HG03521 (cell line): ENCODE measurements at regions not wholly inside any gene's neighbourhood (a gene's known extent, or its start where the extent isn't known, plus 50 kb on each side); places are given as distances from the start of the nearest gene placed in this dataset.
"Not testable (repeated sequence)": the region's sequence is repeated elsewhere in the genome, so short reads cannot be mapped to it uniquely, and the experiment has no call there.

Source experiments
- ATAC-seq: cut with Tn5 transposase; IDR thresholded peaks from one replicate; pipeline ENCODE4 v1.9.1; 2021; ENCODE audit warnings: mild to moderate bottlenecking, moderate library complexity; ENCODE audit not compliant: unreplicated experiment

DNA sequence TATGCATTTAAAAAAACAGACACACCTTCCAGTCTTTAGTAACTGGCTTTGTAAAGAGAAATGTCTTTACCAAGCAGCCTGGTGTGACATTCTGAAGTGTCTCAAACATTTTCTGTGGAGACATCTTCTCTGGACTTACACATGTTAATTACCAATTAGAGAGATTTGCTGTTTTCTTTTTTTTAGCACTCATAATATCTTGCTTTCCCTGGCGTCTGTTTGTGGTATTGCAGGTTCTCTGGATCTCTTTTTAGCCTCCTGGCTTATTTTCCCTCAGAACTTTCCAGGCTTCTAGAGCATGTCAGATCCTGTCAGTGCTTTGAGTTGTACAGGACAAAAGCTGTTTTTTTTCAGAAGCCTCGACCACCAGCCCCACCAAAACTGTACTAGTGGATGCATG lies 92.5 kb downstream of the MSX2 start:
- no peak for ATAC-seq

DNA sequence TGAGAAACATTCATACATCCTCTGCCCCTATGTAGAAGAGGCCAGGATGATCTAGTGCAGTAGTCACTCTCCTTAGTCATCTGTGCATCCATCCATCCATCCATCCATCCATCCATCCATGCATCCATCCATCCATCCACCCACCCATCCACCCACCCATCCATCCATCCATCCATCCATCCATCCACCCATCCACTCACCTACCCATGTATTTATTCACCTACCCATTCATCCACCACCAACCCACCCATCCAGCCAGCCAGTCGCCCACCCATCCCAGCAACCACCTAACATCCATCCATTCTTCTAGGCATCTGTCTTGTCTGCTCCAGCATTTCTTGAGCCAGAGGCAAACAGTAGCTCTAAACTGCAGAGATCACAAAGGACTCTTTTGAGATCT lies 87.1 kb downstream of the MSX2 start:
- no peak for ATAC-seq

DNA sequence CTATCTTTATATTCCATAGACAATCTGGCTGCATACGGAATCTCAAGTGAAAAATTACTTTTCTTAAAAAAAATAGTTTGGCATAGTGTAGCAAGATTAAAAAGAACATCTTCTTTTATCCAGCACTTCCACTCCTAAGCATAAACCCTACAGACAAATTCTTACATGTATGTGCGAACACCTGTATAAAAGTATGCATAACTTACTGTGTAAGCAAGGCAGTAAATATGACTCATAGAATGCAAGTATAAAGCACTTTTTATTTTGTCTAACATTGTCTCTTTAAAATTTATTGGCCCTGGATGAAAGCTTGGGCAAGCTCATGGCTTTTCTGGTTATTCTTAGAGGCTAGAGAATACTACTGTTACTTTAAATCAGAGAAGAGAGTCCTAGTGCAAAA lies 86.4 kb downstream of the MSX2 start:
- ATAC-seq = no peak

DNA sequence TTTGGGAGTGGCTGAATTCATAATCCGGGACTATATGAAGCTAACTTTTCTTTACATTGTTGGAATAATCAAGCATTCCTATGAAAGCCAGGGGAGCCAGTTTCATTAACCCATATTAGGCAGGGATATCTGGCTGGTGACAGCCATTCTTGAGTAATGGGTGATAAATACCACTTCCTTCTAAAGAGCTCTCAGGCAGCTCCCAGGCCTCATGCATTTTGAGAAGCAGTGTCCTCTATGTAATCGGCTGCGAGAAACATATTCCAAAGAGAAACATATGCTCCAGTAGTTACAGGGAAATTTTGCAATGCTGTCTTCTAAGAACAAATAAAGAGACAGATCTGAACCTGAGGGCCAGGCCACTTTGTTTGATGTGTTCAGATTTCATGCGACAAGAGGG lies 83.1 kb downstream of the MSX2 start:
- ATAC-seq = no peak

DNA sequence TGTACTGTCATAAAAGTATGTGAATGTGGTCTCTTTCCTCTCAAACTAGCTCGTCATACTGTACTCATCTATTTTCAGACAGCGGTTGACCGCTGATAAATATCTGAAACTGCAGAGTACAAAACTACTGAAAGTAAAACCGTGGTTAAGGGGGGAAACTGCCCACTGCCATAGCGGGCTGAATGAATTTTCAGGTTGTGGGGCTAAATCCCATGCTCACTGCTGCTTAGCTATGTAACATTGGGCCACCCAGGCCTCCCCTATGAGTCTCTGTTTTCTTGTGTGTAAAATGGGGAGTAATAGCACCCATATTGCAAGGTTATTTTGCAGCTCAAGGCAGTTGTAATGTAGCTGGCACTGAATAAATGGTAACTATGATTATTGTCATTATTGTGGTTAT lies 82.3 kb downstream of the MSX2 start:
- ATAC-seq = no peak

GRCh38 chr5:174801798-174802197 lies 77.4 kb downstream of the MSX2 start:
- ATAC-seq = no peak

DNA sequence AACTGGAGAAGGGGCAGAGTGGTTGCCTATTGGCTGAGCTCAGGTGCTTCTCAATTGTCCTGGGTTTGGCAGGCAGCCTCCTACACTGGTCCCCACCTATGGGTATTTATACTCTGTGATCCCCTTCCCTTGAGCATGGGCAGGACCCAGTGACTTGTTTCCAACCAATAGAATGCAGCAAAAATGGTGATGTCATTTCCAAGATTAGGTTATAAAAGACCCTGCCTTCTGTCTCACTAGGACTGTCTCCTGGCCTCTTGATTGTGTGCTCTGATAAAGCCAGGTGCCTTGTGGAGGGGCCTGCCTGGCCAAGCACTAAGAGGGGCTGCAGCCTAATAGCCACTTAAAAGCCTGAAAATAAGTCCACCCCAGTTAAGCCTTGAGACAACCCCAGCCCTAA lies 76.1 kb downstream of the MSX2 start:
- ATAC-seq = no peak

DNA sequence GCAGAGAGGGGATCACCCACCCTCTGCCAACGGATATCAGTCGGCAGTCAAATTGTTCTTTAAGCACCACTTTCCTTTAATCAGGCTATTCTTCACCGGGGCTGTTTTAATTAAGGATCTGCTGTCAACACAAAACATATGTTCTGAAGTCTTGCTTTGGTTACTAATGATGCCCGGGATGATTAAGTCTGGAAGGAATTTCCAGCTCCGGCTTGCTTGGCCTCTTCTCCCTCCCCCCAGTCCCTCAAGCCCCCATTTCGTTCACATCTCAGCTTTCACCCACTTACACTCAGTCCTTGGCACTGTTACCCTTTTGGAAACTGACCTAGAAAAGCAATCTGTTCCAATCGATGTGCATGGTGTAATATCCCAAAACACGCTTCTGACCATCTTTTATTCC lies 74.7 kb downstream of the MSX2 start:
- ATAC-seq = no peak

DNA sequence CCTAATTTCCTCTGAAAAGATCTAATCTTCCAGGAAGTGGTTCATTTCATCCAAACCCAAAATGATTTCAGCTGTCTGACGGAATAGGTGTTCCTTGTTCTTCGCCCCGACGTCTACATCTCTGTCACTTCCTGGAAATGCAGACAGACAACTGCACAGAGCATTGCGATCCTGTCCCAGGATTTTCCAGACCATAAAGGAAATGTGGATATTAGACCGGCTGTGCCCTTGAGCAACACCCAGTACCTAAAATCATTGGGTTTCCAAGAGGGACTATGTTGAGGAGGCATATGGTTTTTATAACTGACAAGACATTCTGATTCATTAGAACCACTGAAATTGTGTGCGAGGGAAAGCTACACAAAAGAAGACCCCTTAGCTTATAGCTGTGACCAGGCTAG lies 74.2 kb downstream of the MSX2 start:
- ATAC-seq = no peak

- ATAC-seq = no peak
Measured at GRCh38 chr5:174796711-174797192, 72.4 kb downstream of the MSX2 start.

- no peak for ATAC-seq
Measured at GRCh38 chr5:174794931-174795672, 70.7 kb downstream of the MSX2 start.

DNA sequence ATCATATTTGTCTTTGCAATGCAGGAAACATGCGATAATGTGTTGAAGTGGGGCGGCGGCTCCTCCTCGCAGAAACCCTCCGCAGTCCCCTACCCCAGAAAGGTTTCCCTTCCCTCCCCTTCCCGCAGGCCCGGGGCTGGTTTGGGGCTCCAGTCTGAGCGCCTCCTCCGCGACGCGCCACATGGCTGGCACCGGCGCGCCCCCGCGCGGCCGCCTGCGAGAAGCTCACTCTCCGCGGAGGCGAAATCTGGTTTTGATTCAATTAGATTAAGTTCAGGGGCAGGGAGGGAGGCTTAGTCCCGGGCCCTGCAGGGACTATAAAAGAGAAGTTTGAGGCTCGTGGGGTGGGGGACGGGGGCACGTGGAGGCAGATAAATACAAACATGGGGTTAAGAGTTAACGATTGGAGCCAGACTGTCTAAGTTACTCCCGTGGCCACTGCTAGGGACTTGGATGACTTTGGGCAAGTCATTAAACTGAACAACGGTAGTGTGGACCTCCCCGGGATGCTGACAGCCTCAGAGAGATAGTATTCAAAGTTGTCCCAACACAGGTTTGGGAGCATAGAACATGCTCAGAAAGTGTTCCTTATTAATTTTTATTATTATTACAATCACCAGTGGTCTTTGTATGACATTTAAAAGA lies 69.4 kb downstream of the MSX2 start:
- peak; percentile 75 for ATAC-seq

DNA sequence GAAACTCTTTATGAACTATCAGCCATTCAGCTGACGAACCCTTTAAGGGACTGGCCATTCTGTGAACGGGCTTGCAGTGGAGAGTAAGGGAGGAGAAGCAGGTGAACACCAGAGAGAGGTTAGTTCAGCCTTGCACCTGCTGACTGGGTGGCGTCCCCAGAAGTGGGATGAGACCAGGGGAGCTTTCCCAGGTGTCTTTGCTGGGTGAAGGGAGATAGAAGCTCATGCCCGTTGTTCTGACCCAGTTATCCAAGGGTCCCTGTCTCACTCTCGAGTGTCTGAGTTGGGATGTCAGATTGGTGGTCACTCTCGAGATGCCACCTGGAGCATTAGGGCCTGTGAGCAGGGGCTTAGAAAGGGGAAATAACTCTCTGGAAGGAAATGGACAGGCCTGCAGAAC lies 68.7 kb downstream of the MSX2 start:
- ATAC-seq = no peak

DNA sequence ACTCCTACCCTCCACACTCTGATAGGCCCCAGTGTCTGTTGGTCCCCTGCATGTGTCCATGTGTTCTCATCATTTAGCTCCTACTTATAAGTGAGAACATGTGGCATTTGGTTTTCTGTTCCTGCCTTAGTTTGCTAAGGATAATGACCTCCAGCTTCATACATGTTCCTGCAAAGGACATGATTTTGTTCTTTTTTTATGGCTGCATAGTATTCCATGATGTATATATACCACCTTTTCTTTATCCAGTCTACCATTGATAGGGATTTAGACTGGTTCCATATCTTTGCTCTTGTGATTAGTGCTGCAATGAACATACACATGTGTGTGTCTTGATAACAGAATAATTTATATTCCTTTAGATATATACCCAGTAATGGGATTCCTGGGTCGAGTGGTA lies 67.9 kb downstream of the MSX2 start:
- not testable (repeated sequence) for ATAC-seq

- ATAC-seq = no peak
Measured at GRCh38 chr5:174790906-174791305, 66.5 kb downstream of the MSX2 start.

DNA sequence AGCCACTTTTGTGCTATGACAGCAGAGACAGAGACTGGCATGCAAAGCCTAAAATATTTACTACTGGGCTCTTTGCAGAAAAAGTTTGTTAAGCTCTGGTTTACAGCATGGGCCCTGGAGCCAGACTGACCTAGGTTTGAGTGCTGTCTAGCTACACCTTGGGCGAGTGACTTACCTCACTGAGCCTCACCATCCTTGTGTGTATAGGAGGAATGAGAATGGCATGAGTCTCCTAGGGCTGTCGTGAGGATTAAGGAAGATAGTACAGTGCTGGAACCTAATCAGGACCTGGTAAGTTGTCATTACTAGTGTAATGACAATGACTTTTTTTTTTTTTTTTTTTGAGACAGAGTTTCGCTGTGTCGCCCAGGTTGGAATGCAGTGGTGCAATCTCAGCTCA lies 65.2 kb downstream of the MSX2 start:
- no peak for ATAC-seq

- no peak for ATAC-seq
Measured at GRCh38 chr5:174785120-174785680, 60.8 kb downstream of the MSX2 start.
